ENCODE measurements at regions not wholly inside any gene's neighbourhood (a gene's known extent, or its start where the extent isn't known, plus 50 kb on each side); places are given as distances from the start of the nearest gene placed in this dataset.

DNA sequence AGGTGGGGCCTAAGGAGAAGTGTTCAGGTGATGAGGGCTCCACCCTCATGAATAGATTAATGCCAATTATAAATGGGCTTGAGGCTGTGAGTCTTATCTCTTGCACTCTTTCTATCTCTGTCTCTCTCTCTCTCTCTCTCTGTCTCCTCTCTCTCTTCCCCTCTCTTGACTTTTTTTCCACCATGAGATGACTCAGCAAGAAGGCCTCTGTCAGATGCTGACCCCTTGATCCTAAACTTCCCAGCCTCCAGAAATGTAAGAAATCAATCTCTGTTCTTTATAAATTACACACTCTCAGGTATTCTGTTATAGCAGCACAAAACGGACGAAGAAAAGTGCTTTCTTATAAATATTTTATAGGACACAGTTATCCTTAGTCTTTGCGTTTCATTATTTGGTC lies 184.9 kb upstream of the PCDH7 start:
- Histone ChIP-seq H3K27me3 (no peaks in the 10 kb centered on the region), H3K4me1 (no peaks in the 10 kb centered on the region), H3K9me3 (no peaks in the 10 kb centered on the region), H3K36me3 (no peaks in the 10 kb centered on the region), H3K27ac (no peak overlapping the region), H3K4me3 (no peak overlapping the region)
- intact Hi-C loops (cut with DNase I; ENCODE audit: low total_unique reads) (no loop called here), in situ Hi-C loops (cut with MboI; ENCODE audit: low sequenced_read_pairs in 4 of 4) (no loop called here)
- DNase-seq (no peak), ATAC-seq (no peak)
- TF ChIP-seq POLR2A (IDR thresholded peaks at IDR 0.05) = no peak
- TF ChIP-seq, protein P1, sequence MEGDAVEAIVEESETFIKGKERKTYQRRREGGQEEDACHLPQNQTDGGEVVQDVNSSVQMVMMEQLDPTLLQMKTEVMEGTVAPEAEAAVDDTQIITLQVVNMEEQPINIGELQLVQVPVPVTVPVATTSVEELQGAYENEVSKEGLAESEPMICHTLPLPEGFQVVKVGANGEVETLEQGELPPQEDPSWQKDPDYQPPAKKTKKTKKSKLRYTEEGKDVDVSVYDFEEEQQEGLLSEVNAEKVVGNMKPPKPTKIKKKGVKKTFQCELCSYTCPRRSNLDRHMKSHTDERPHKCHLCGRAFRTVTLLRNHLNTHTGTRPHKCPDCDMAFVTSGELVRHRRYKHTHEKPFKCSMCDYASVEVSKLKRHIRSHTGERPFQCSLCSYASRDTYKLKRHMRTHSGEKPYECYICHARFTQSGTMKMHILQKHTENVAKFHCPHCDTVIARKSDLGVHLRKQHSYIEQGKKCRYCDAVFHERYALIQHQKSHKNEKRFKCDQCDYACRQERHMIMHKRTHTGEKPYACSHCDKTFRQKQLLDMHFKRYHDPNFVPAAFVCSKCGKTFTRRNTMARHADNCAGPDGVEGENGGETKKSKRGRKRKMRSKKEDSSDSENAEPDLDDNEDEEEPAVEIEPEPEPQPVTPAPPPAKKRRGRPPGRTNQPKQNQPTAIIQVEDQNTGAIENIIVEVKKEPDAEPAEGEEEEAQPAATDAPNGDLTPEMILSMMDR (IDR thresholded peaks at IDR 0.05 in 4 of 5, conservative IDR thresholded peaks at IDR 0.05 in 1 of 5) = no peak

DNA sequence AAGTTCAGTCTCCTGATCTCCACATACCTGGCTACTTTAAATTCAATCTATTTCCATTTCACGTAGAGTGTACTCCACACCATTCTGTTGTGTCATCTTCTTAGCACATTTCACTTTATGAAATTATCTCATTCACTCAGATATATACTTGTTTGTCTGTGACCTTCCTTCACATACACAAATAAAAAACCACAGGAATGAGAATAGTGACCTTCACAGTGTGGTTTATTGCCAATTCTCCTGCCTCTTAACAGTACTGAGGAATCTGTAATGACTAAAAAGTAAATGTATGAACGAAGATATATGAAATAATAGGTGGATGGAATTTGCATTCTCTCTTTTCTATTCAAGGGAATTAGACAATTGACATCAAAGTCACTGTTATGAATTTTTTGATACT lies 183.9 kb upstream of the PCDH7 start:
- DNase-seq (no peak), ATAC-seq (no peak)
- no peaks in the 10 kb centered on the region for H3K36me3 ChIP-seq
- H3K9me3 ChIP-seq = no peaks in the 10 kb centered on the region
- H3K27me3 ChIP-seq = no peaks in the 10 kb centered on the region
- no peak for TF ChIP-seq POLR2A (IDR thresholded peaks at IDR 0.05)
- TF ChIP-seq, protein P1 (IDR thresholded peaks at IDR 0.05 in 4 of 5, conservative IDR thresholded peaks at IDR 0.05 in 1 of 5) = no peak
- in situ Hi-C loops (cut with MboI; ENCODE audit: low sequenced_read_pairs in 4 of 4) = no loop called here
- H3K27ac ChIP-seq = no peak overlapping the region
- no peak overlapping the region for H3K4me3 ChIP-seq
- intact Hi-C loops (cut with DNase I; ENCODE audit: low total_unique reads) = no loop called here
- no peaks in the 10 kb centered on the region for H3K4me1 ChIP-seq

DNA sequence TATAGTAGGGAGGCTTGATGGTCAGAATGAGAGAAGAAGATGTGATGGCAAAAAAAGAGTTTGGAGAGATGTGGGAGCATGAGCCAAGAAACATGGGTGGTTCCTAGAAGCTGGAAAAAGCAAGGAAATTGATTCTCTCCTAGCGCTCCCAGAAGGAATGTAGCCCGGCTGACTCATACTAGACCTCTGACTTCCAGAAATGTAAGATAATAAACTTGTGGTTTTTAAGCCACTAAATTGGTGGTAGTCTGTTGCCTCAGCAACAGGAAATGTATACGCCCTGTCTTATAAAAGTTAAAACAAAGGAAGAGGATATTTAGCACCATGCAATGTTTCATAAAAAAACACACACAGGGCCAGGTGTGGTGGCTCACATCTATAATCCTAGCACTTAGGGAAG lies 182.7 kb upstream of the PCDH7 start:
- peak in 1 of 2 donors; percentile 30 for ATAC-seq
- no peak overlapping the region for H3K4me3 ChIP-seq
- in situ Hi-C loops (cut with MboI; ENCODE audit: low sequenced_read_pairs in 4 of 4) = no loop called here
- intact Hi-C loops (cut with DNase I; ENCODE audit: low total_unique reads) = no loop called here
- DNase-seq = no peak
- no peaks in the 10 kb centered on the region for H3K27me3 ChIP-seq
- TF ChIP-seq POLR2A (IDR thresholded peaks at IDR 0.05) = no peak
- no peaks in the 10 kb centered on the region for H3K36me3 ChIP-seq
- no peak overlapping the region for H3K27ac ChIP-seq
- no peaks in the 10 kb centered on the region for H3K9me3 ChIP-seq
- no peaks in the 10 kb centered on the region for H3K4me1 ChIP-seq

DNA sequence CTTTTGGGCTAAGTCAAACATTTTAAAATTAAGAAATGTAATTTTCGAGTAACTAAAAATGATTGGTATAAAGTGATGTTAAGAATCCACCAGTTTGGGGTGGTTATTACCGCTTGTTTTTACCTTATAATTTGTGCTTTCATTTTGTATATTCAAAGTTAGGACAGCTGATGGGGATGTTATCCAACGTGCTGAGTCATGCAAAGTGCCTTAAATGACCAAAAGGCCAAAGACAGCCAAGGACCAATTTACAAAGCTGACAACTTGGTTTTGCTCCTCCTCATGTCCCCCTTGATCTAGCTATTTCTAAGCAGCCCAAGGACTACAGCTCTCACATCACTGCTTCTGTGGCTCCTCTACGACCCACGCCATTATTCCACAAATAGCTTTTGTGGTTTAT lies 181.4 kb upstream of the PCDH7 start:
- ATAC-seq = no peak
- Histone ChIP-seq H3K4me1 (no peaks in the 10 kb centered on the region), H3K27ac (no peak overlapping the region), H3K36me3 (no peaks in the 10 kb centered on the region), H3K4me3 (no peak overlapping the region), H3K27me3 (no peaks in the 10 kb centered on the region), H3K9me3 (no peaks in the 10 kb centered on the region)
- no peak for DNase-seq
- in situ Hi-C loops (cut with MboI; ENCODE audit: low sequenced_read_pairs in 4 of 4) (no loop called here), intact Hi-C loops (cut with DNase I; ENCODE audit: low total_unique reads) (no loop called here)
- TF ChIP-seq, protein P1 (IDR thresholded peaks at IDR 0.05 in 4 of 5, conservative IDR thresholded peaks at IDR 0.05 in 1 of 5) = no peak
- no peak for TF ChIP-seq POLR2A (IDR thresholded peaks at IDR 0.05)

DNA sequence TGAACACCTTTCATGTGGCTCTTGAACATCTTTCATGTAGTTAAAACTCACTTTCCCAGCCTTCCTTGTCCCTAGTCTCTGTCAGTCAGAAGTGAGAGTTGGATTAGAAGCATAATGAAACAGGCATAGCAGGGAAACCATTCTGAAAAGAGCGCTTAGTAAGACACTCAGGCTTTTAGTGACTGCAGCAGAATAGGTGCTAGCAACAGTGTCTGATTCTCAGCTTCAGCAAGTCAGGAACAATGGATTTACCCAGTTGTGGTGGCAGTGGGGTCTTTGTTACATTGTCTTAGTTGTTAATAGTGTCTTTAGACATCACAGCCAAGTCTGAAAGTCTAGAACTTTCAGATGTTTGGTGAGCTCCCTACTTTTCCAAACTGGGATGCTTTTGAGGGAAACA lies 177.1 kb upstream of the PCDH7 start:
- TF ChIP-seq, protein P1 (IDR thresholded peaks at IDR 0.05 in 4 of 5, conservative IDR thresholded peaks at IDR 0.05 in 1 of 5) = no peak
- no peak for TF ChIP-seq POLR2A (IDR thresholded peaks at IDR 0.05)
- in situ Hi-C loops (cut with MboI; ENCODE audit: low sequenced_read_pairs in 4 of 4) = no loop called here
- DNase-seq = no peak
- Histone ChIP-seq H3K9me3 (no peaks in the 10 kb centered on the region), H3K36me3 (no peaks in the 10 kb centered on the region), H3K4me1 (no peaks in the 10 kb centered on the region), H3K27me3 (no peaks in the 10 kb centered on the region), H3K4me3 (no peak overlapping the region), H3K27ac (no peak overlapping the region)
- intact Hi-C loops (cut with DNase I; ENCODE audit: low total_unique reads) = no loop called here
- ATAC-seq = no peak
